MM.1S (cell line): ENCODE measurements at regions not wholly inside any gene's neighbourhood (a gene's known extent, or its start where the extent isn't known, plus 50 kb on each side); places are given as distances from the start of the nearest gene placed in this dataset.

Experiments
- EZH2 ChIP-seq: fragments of 300-600 bp; sonication (generic); optimal IDR thresholded peaks from 2 replicates; pipeline ENCODE3; 2017; ENCODE audit warnings: low read depth, mild to moderate bottlenecking, antibody characterized with exemption, low read length, mixed read lengths
- EZH2phosphoT487 ChIP-seq: fragments of 300-600 bp; sonication (generic); IDR thresholded peaks from 2 replicates; pipeline ENCODE4 v1.6.1; 2018; ENCODE audit warnings: antibody characterized with exemption, low read length
- TF ChIP-seq, protein P1 (sequence below): fragments of 300-600 bp; sonication (generic); IDR thresholded peaks from 2 replicates; pipeline ENCODE4 v1.5.1; 2016; ENCODE audit warnings: antibody characterized with exemption, low read length, mixed read lengths

DNA sequence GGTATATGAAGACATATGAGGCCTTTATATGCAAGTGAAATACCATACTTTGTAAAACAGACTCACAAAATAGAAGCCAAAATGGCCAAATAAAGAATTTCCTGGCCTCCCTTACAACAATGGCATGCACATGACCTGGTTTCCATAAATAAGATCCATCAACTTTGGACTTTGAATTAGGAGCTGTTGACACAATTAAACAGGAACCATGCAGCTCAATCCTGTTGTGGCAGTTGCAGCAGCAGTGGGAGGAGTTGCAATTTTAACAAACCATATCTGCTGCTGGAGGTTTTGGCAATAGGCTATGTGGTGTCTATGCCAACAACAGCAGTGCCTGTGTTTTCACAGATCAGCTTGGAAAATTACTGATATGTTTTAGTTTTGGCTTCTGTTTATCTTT lies 818.6 kb downstream of the FAM181B start:
- TF ChIP-seq, protein P1, sequence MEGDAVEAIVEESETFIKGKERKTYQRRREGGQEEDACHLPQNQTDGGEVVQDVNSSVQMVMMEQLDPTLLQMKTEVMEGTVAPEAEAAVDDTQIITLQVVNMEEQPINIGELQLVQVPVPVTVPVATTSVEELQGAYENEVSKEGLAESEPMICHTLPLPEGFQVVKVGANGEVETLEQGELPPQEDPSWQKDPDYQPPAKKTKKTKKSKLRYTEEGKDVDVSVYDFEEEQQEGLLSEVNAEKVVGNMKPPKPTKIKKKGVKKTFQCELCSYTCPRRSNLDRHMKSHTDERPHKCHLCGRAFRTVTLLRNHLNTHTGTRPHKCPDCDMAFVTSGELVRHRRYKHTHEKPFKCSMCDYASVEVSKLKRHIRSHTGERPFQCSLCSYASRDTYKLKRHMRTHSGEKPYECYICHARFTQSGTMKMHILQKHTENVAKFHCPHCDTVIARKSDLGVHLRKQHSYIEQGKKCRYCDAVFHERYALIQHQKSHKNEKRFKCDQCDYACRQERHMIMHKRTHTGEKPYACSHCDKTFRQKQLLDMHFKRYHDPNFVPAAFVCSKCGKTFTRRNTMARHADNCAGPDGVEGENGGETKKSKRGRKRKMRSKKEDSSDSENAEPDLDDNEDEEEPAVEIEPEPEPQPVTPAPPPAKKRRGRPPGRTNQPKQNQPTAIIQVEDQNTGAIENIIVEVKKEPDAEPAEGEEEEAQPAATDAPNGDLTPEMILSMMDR, result no peak
- TF ChIP-seq EZH2phosphoT487 (no peak), EZH2 (no peak)
